GM10266 (cell line): ENCODE measurements at regions not wholly inside any gene's neighbourhood (a gene's known extent, or its start where the extent isn't known, plus 50 kb on each side); places are given as distances from the start of the nearest gene placed in this dataset.

Experiments used
- DNase-seq: peaks from one replicate; pipeline ENCODE4 v3.0.0; 2012; ENCODE audit errors: extremely low spot score
- CTCF ChIP-seq: IDR thresholded peaks from 2 replicates; pipeline ENCODE4 v1.5.1; 2012; ENCODE audit warnings: mild to moderate bottlenecking, low read depth; ENCODE audit not compliant: control insufficient read depth, insufficient read depth; ENCODE audit errors: missing control alignments

GRCh38 chr13:107119989-107120881 is 552.3 kb upstream of the ARGLU1 start:
- TF ChIP-seq CTCF = no peak
- no peak for DNase-seq

GRCh38 chr13:107118506-107118905 is 550.6 kb upstream of the ARGLU1 start:
- no peak for DNase-seq
- no peak for TF ChIP-seq CTCF

- TF ChIP-seq CTCF = no peak
- DNase-seq = no peak
These were observed 549.5 kb upstream of the ARGLU1 start for GRCh38 chr13:107117327-107118012.

GRCh38 chr13:107113387-107113786 is 545.5 kb upstream of the ARGLU1 start:
- no peak for DNase-seq
- TF ChIP-seq CTCF = no peak

GRCh38 chr13:107111248-107111647 is 543.3 kb upstream of the ARGLU1 start:
- TF ChIP-seq CTCF = no peak
- DNase-seq = no peak

- no peak for DNase-seq
- no peak for TF ChIP-seq CTCF
These were observed 536.7 kb upstream of the ARGLU1 start for GRCh38 chr13:107104631-107105030.

GRCh38 chr13:107102676-107103075 is 534.7 kb upstream of the ARGLU1 start:
- TF ChIP-seq CTCF = no peak

More at GRCh38 chr13:107102676-107103075, 534.7 kb upstream of the ARGLU1 start:
- DNase-seq = no peak
